Sigmoid colon (tissue), 3 donors: ENCODE measurements at regions not wholly inside any gene's neighbourhood (a gene's known extent, or its start where the extent isn't known, plus 50 kb on each side); places are given as distances from the start of the nearest gene placed in this dataset.

ENCODE experiments used
- POLR2A ChIP-seq, 2 donors: fragments of 450-650 bp; IDR thresholded peaks; one replicate each; pipeline ENCODE4 v1.6.1; 2016; ENCODE audit warnings: antibody characterized with exemption in 2 of 2, mild to moderate bottlenecking in 2 of 2, moderate library complexity in 2 of 2
- TF ChIP-seq, protein P1 (sequence below), 4 experiments: fragments of 450-650 bp in 3 of 4; fragments of 200-600 bp in 1 of 4; IDR thresholded peaks; one replicate each; pipeline ENCODE4 v1.5.1; 2016 to 2019; ENCODE audit warnings: antibody characterized with exemption in 4 of 4, mild to moderate bottlenecking in 3 of 4, moderate library complexity in 2 of 4

DNA sequence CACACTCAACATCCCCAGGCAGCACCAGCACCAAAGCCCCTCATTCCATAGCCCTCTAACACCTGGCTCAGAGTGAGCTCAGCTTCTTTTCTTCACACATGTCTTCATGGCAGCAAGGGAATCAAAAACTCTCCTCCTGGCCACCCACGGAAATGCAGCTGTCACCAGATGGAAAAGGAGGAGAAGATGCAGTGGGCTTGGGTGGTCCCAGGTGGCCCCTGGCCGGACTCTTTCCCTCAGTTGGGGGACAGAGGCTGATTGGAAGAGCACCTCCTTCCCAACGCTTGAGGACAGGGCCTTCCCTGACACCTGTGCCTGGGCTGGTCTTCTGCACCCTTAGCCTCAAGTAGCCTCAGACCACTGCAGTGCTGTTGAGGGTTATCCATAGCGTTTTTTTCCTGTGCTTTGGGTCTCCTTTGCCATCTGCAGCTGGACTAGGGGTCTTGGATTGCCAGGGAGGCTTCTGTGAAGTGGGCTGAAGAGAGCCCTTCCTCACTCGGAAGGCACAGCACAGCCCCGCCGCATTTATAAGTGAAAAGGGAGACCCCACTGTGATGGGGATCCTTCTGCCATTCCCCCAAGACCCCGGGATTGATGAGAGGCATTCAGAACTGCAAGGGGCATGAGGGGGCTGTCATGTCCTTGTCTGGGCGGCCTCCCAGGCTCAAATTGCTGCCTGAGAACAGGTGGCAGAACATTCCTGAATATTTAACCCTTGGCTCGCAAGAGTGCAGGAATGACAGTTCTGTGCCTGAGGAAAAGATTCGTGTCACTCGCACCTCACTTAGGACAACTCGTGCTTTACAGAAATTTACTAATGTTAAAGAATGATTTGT, 200.0 kb downstream of the AUH start:
- TF ChIP-seq, protein P1, sequence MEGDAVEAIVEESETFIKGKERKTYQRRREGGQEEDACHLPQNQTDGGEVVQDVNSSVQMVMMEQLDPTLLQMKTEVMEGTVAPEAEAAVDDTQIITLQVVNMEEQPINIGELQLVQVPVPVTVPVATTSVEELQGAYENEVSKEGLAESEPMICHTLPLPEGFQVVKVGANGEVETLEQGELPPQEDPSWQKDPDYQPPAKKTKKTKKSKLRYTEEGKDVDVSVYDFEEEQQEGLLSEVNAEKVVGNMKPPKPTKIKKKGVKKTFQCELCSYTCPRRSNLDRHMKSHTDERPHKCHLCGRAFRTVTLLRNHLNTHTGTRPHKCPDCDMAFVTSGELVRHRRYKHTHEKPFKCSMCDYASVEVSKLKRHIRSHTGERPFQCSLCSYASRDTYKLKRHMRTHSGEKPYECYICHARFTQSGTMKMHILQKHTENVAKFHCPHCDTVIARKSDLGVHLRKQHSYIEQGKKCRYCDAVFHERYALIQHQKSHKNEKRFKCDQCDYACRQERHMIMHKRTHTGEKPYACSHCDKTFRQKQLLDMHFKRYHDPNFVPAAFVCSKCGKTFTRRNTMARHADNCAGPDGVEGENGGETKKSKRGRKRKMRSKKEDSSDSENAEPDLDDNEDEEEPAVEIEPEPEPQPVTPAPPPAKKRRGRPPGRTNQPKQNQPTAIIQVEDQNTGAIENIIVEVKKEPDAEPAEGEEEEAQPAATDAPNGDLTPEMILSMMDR (IDR thresholded peaks at IDR 0.05): no peak
- TF ChIP-seq POLR2A (IDR thresholded peaks at IDR 0.05): no peak
